ENCODE measurements at regions not wholly inside any gene's neighbourhood (a gene's known extent, or its start where the extent isn't known, plus 50 kb on each side); places are given as distances from the start of the nearest gene placed in this dataset.

DNA sequence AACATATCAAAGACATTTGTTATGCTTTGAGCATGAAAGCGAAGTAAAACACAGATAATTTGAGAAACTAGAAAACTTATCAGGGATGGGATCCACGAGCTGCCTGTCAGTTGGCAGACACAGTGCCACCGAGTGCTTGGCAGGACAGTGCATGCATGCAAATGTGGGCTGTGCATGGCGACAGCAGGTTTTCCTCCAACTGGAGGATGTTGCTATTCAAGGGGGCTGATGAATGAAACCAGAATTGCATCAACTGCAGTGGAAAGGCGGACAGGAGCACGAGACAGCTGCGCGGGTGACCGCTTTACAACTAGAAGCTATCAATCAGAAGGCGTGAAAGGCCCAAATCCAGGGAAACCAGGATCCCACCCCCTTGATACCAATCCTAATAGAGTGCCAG is 244.3 kb downstream of the NR2F2 start:
- H3K4me3 ChIP-seq (ENCODE audit: low read depth, low read length), result no peak overlapping the region
- TF ChIP-seq, protein P1, sequence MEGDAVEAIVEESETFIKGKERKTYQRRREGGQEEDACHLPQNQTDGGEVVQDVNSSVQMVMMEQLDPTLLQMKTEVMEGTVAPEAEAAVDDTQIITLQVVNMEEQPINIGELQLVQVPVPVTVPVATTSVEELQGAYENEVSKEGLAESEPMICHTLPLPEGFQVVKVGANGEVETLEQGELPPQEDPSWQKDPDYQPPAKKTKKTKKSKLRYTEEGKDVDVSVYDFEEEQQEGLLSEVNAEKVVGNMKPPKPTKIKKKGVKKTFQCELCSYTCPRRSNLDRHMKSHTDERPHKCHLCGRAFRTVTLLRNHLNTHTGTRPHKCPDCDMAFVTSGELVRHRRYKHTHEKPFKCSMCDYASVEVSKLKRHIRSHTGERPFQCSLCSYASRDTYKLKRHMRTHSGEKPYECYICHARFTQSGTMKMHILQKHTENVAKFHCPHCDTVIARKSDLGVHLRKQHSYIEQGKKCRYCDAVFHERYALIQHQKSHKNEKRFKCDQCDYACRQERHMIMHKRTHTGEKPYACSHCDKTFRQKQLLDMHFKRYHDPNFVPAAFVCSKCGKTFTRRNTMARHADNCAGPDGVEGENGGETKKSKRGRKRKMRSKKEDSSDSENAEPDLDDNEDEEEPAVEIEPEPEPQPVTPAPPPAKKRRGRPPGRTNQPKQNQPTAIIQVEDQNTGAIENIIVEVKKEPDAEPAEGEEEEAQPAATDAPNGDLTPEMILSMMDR (conservative IDR thresholded peaks at IDR 0.05; ENCODE audit: low read depth, low read length), result no peak
- DNase-seq (ENCODE audit: low read depth), result no peak

- H3K4me3 ChIP-seq (ENCODE audit: low read depth, low read length), result no peak overlapping the region
- TF ChIP-seq, protein P1 (conservative IDR thresholded peaks at IDR 0.05; ENCODE audit: low read depth, low read length), result no peak
- no peak for DNase-seq (ENCODE audit: low read depth)
Measured at GRCh38 chr15:96576596-96576995, 246.1 kb downstream of the NR2F2 start.

GRCh38 chr15:96578393-96578792 is 247.9 kb downstream of the NR2F2 start:
- TF ChIP-seq, protein P1 (conservative IDR thresholded peaks at IDR 0.05; ENCODE audit: low read depth, low read length), result no peak
- no peak overlapping the region for H3K4me3 ChIP-seq (ENCODE audit: low read depth, low read length)
- DNase-seq (ENCODE audit: low read depth), result no peak

DNA sequence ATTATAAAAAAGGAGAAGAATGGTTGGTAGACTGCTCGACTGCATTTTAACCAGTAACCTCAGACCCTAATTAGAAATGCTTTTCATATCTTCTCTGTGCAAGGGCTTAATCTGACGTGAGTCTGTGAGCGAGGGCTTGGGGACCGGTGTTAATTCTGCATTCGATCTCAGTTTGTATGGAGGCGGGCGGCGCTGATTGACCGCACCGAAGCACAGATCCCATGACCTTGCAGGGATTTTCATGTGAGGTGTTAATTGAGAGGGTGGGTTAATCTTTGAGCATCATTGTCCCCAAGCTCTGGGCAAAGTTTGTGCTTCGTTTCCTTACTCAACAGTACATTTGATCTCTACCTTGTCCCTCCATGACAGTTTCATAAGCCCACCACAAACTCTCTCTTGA is 250.9 kb downstream of the NR2F2 start:
- TF ChIP-seq, protein P1 (conservative IDR thresholded peaks at IDR 0.05; ENCODE audit: low read depth, low read length), result no peak
- DNase-seq (ENCODE audit: low read depth), result no peak
- no peak overlapping the region for H3K4me3 ChIP-seq (ENCODE audit: low read depth, low read length)

DNA sequence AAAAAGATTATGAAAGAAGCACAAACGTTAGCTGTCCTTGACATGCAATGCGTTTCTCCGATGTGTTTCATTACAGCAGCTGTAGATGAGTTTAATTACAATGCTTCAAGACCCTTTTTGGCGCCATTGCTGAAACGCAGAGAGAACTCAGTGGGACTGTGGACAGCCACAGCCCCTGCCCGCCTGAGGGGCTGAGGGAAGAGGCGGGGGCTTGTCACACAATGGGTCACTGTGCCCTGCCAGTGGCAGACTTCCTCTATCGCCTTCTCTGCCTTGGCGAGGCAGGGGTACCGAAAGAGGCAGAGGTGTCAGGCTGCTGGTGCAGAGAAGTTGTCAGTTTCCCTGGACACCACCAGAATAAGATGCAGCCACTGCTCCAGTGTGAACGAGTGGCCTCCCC is 252.0 kb downstream of the NR2F2 start:
- TF ChIP-seq, protein P1 (conservative IDR thresholded peaks at IDR 0.05; ENCODE audit: low read depth, low read length), result no peak
- no peak for DNase-seq (ENCODE audit: low read depth)
- H3K4me3 ChIP-seq (ENCODE audit: low read depth, low read length), result no peak overlapping the region

- TF ChIP-seq, protein P1 (conservative IDR thresholded peaks at IDR 0.05; ENCODE audit: low read depth, low read length), result no peak
- DNase-seq (ENCODE audit: low read depth), result no peak
- no peak overlapping the region for H3K4me3 ChIP-seq (ENCODE audit: low read depth, low read length)
Measured at GRCh38 chr15:96583671-96584070, 253.2 kb downstream of the NR2F2 start.

DNA sequence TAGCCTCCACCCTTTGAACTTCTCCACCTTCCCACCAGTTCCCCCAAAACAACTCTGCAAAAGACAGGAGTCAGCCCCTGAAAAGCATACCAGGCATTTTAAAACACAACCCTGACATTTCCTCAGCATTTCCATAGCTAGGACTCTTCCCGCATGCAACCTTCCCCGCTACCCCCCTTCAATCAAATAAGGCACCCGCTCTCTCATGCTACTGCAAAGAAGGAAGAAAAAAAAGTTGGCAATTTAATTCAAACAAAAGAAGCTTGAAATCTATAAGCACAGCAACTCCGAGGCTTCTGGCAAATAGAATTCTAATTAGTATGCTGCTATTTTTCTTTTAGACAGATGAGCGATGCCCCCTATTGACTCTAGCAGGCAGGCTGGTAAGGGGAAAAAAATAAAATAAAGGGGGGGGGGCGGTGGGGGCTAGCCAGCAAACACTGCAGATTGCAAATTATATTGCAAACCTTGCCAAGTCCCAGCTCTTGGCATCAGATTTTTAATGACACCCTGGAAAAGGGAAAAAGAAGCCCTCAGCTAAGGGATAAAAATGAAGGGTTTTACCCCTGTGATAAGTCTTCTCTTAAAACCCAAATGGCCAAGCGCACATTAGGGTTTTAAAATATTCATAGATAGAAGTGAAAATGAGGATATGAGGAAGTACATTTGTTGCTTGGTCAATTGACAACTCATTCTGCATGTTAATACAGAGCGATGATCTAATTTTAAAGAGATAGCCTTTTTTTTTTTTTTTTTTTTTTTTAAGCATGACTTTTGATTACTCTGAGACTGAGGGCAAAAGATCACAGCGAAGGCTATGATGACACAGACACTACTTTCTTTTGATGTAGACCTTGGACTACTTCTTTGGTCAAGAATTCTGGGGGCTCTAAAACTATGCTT is 255.2 kb downstream of the NR2F2 start:
- DNase-seq (ENCODE audit: low read depth), result peak; percentile 52
- TF ChIP-seq, protein P1 (conservative IDR thresholded peaks at IDR 0.05; ENCODE audit: low read depth, low read length), result peak; percentile 58
- H3K4me3 ChIP-seq (ENCODE audit: low read depth, low read length), result no peak overlapping the region
